ENCODE measurements at regions not wholly inside any gene's neighbourhood (a gene's known extent, or its start where the extent isn't known, plus 50 kb on each side); places are given as distances from the start of the nearest gene placed in this dataset.

DNA sequence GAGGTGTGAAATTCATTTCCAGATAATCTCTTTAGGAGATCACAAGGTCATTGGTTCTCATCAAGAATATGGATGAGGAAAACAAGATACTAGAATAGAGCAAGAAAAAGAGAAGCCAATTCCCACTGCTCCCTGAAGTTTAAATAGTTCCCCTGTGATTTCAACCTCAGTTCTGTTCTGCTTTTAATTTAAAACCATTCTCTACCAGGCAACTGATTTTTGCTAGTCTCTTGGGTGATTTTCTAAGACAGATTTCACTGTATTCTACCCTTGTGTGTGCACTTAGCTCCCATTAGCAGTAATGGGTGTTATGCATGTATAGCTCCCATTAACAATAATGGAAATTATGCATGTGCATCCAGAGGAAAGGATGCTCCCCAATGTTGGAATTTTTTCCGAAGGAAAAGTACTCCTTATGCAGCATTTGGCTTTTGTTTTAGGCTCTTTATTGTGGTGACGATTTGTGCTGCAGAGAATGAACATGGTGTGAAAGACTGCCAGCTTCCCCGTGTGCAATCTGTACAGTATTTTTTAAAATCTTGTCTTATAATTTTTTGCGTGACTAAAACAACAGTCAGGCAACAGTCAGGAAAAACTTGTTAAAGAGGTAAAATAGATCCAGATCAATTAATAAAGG is 144.0 kb upstream of the ZRANB2 start:
- no peak overlapping the region for H2AFZ ChIP-seq (ENCODE audit: low read length)
- no peak for DNase-seq (ENCODE audit: insufficient read length, low spot score, missing footprints)
- no peaks in the 10 kb centered on the region for H3K79me2 ChIP-seq (ENCODE audit: insufficient read depth, low read length)
- no peaks in the 10 kb centered on the region for H3K36me3 ChIP-seq (ENCODE audit: insufficient read depth, low read length)
- H3K4me1 ChIP-seq (ENCODE audit: insufficient read depth, low read length), result no peaks in the 10 kb centered on the region
- H3K9me3 ChIP-seq (ENCODE audit: low read depth, low read length), result no peaks in the 10 kb centered on the region
- no peaks in the 10 kb centered on the region for H3K27me3 ChIP-seq (ENCODE audit: insufficient read depth, low read length)
- TF ChIP-seq, protein P1, sequence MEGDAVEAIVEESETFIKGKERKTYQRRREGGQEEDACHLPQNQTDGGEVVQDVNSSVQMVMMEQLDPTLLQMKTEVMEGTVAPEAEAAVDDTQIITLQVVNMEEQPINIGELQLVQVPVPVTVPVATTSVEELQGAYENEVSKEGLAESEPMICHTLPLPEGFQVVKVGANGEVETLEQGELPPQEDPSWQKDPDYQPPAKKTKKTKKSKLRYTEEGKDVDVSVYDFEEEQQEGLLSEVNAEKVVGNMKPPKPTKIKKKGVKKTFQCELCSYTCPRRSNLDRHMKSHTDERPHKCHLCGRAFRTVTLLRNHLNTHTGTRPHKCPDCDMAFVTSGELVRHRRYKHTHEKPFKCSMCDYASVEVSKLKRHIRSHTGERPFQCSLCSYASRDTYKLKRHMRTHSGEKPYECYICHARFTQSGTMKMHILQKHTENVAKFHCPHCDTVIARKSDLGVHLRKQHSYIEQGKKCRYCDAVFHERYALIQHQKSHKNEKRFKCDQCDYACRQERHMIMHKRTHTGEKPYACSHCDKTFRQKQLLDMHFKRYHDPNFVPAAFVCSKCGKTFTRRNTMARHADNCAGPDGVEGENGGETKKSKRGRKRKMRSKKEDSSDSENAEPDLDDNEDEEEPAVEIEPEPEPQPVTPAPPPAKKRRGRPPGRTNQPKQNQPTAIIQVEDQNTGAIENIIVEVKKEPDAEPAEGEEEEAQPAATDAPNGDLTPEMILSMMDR (IDR thresholded peaks at IDR 0.05; ENCODE audit: extremely low read depth, low read depth, low read length), result no peak
- no peak overlapping the region for H3K27ac ChIP-seq (ENCODE audit: low read depth, low read length)
- H4K20me1 ChIP-seq (ENCODE audit: insufficient read depth, low read length), result no peaks in the 10 kb centered on the region
- H3K4me2 ChIP-seq (ENCODE audit: insufficient read depth, low read length), result no peak overlapping the region
- H3K4me3 ChIP-seq (ENCODE audit: insufficient read depth, low read length), result no peak overlapping the region

DNA sequence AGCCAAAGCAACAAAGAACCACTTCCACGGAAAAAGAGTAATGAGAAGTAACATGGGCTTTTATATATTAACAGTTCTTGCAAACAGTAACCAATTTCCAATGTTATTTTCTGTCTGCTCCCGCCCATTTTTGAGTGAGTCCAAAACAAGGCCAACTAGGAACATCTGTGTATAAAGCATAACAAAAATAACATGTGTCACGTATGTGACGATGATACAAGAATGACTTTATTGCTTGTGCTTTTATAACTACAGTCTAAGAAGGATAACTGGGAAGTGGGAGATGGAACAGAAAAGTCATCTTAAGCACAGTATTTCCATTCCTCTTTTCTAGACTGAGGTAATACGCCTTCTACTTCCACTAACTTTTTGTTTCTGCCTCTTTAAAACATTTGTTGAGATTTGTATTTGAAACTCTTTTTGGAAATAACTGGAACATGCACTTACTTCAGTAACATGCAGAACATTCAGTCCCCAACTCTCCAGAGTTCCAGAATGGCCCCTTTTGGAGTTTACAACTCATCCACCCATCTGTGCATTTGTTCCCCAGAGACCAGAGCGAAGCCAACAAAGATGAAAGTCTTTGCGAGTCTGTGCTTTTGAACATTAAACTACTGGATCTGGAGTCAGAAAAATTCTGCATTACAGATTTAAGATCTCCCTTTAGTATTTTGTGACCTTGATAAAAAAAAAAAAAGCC is 143.0 kb upstream of the ZRANB2 start:
- TF ChIP-seq, protein P1 (IDR thresholded peaks at IDR 0.05; ENCODE audit: extremely low read depth, low read depth, low read length), result no peak
- no peak overlapping the region for H3K4me3 ChIP-seq (ENCODE audit: insufficient read depth, low read length)
- no peaks in the 10 kb centered on the region for H3K27me3 ChIP-seq (ENCODE audit: insufficient read depth, low read length)
- DNase-seq (ENCODE audit: insufficient read length, low spot score, missing footprints), result no peak
- no peaks in the 10 kb centered on the region for H3K79me2 ChIP-seq (ENCODE audit: insufficient read depth, low read length)
- no peak overlapping the region for H3K4me2 ChIP-seq (ENCODE audit: insufficient read depth, low read length)
- H3K27ac ChIP-seq (ENCODE audit: low read depth, low read length), result no peak overlapping the region
- H3K4me1 ChIP-seq (ENCODE audit: insufficient read depth, low read length), result no peaks in the 10 kb centered on the region
- no peaks in the 10 kb centered on the region for H3K36me3 ChIP-seq (ENCODE audit: insufficient read depth, low read length)
- no peak overlapping the region for H2AFZ ChIP-seq (ENCODE audit: low read length)
- H3K9me3 ChIP-seq (ENCODE audit: low read depth, low read length), result no peaks in the 10 kb centered on the region
- no peaks in the 10 kb centered on the region for H4K20me1 ChIP-seq (ENCODE audit: insufficient read depth, low read length)

DNA sequence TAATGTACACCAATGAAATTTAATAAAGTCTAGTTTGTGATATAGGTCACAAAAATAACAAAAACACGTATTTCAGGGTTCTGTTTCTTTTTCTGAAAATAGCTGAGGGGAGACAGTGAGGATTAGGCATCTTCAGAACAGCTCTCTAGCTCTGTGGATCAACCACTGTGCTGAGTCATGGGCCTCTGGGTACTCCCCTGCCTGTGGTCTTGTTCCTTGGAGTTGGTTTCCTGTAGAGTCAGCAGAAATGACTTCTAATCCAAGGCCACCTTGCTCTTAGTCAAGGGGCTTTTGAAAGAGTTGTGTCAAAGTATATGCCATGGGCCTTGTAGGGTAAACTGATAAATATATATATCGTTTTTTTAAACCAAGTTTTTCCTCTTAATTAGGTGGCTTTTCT is 141.8 kb upstream of the ZRANB2 start:
- Histone ChIP-seq H3K36me3 (ENCODE audit: insufficient read depth, low read length) (no peaks in the 10 kb centered on the region), H3K4me3 (ENCODE audit: insufficient read depth, low read length) (no peak overlapping the region), H4K20me1 (ENCODE audit: insufficient read depth, low read length) (no peaks in the 10 kb centered on the region), H3K79me2 (ENCODE audit: insufficient read depth, low read length) (no peaks in the 10 kb centered on the region), H2AFZ (ENCODE audit: low read length) (no peak overlapping the region), H3K4me2 (ENCODE audit: insufficient read depth, low read length) (no peak overlapping the region), H3K27me3 (ENCODE audit: insufficient read depth, low read length) (no peaks in the 10 kb centered on the region), H3K4me1 (ENCODE audit: insufficient read depth, low read length) (no peaks in the 10 kb centered on the region), H3K9me3 (ENCODE audit: low read depth, low read length) (no peaks in the 10 kb centered on the region), H3K27ac (ENCODE audit: low read depth, low read length) (no peak overlapping the region)
- TF ChIP-seq, protein P1 (IDR thresholded peaks at IDR 0.05; ENCODE audit: extremely low read depth, low read depth, low read length), result no peak
- DNase-seq (ENCODE audit: insufficient read length, low spot score, missing footprints), result no peak

DNA sequence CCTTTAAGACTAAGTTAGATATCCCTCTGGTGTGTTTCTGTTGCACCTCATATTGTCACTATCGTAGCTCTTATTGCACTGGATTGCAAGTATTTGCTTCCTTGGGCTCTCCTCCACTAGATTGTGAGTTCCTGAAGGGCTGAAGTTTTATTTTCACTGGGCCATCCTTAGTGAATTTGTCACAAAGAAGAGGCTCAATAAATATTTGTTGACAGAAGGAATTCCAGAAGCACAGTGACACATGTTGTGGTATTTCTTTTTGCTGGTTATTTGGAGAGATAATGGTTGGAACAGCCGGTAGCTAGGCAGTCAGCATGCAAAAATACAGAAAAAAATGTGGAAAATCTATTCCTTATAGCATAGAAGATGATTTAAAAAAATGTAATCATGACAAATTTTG is 129.9 kb upstream of the ZRANB2 start:
- TF ChIP-seq, protein P1 (IDR thresholded peaks at IDR 0.05; ENCODE audit: extremely low read depth, low read depth, low read length), result no peak
- Histone ChIP-seq H3K27me3 (ENCODE audit: insufficient read depth, low read length) (no peaks in the 10 kb centered on the region), H3K27ac (ENCODE audit: low read depth, low read length) (no peak overlapping the region), H3K4me2 (ENCODE audit: insufficient read depth, low read length) (no peak overlapping the region), H3K36me3 (ENCODE audit: insufficient read depth, low read length) (no peaks in the 10 kb centered on the region), H2AFZ (ENCODE audit: low read length) (no peak overlapping the region), H4K20me1 (ENCODE audit: insufficient read depth, low read length) (no peaks in the 10 kb centered on the region), H3K9me3 (ENCODE audit: low read depth, low read length) (no peaks in the 10 kb centered on the region), H3K79me2 (ENCODE audit: insufficient read depth, low read length) (no peaks in the 10 kb centered on the region), H3K4me3 (ENCODE audit: insufficient read depth, low read length) (no peak overlapping the region), H3K4me1 (ENCODE audit: insufficient read depth, low read length) (no peaks in the 10 kb centered on the region)
- no peak for DNase-seq (ENCODE audit: insufficient read length, low spot score, missing footprints)
